Heart left ventricle (tissue), 16 donors: ENCODE measurements at regions not wholly inside any gene's neighbourhood (a gene's known extent, or its start where the extent isn't known, plus 50 kb on each side); places are given as distances from the start of the nearest gene placed in this dataset.

ENCODE experiments used
- ATAC-seq, 4 donors: fragments of 200-7000 bp; cut with Tn5 transposase; one replicate each; pipeline ENCODE4 v1.9.1; 2020 to 2022; ENCODE audit warnings: moderate library complexity in 4 of 4, mild to moderate bottlenecking in 3 of 4, moderate number of reproducible peaks in 1 of 4
- DNase-seq, 5 donors: peaks; one replicate each; pipeline ENCODE4 v3.0.0-alpha.2; 2020
- H3K27ac ChIP-seq, 12 donors: fragments of 200-600 bp; sonication (generic) in 4 of 12; one replicate each; pipeline versions ENCODE4 v1.5.0 to v1.8.0; 2016 to 2022; ENCODE audit warnings: mild to moderate bottlenecking in 2 of 12
- H3K27me3 ChIP-seq, 9 donors: fragments of 200-600 bp; sonication (generic) in 2 of 9; one replicate each; pipeline versions ENCODE4 v1.5.1 to v1.8.0; 2016 to 2022; ENCODE audit warnings: mild to moderate bottlenecking in 3 of 9
- H3K36me3 ChIP-seq, 9 donors: fragments of 200-600 bp; sonication (generic) in 2 of 9; one replicate each; pipeline versions ENCODE4 v1.5.0 to v1.8.0; 2018 to 2022; ENCODE audit warnings: mild to moderate bottlenecking in 2 of 9
- H3K4me1 ChIP-seq, 12 donors: fragments of 200-600 bp; sonication (generic) in 4 of 12; one replicate each; pipeline versions ENCODE4 v1.5.0 to v1.8.0; 2016 to 2022; ENCODE audit warnings: mild to moderate bottlenecking in 3 of 12
- H3K4me3 ChIP-seq, 12 donors: fragments of 200-600 bp; sonication (generic) in 4 of 12; one replicate each; pipeline versions ENCODE4 v1.5.0 to v1.8.0; 2017 to 2022; ENCODE audit warnings: mild to moderate bottlenecking in 9 of 12, moderate library complexity in 4 of 12
- H3K9me3 ChIP-seq, 12 donors: fragments of 200-600 bp; sonication (generic) in 4 of 12; one replicate each; pipeline versions ENCODE4 v1.5.0 to v1.8.0; 2016 to 2022; ENCODE audit warnings: mild to moderate bottlenecking in 1 of 12
- CTCF ChIP-seq, 12 donors: fragments of 200-600 bp; sonication (generic) in 4 of 12; IDR thresholded peaks; one replicate each; pipeline versions ENCODE4 v1.5.0 to v1.8.0; 2018 to 2022; ENCODE audit warnings: antibody characterized with exemption in 12 of 12, mild to moderate bottlenecking in 5 of 12
- POLR2A ChIP-seq, 2 donors: fragments of 450-650 bp; IDR thresholded peaks; one replicate each; pipeline ENCODE4 v1.6.1; 2017; ENCODE audit warnings: antibody characterized with exemption in 2 of 2, mild to moderate bottlenecking in 2 of 2, moderate library complexity in 2 of 2
- WGBS, 4 donors: extraction: QIAGEN DNeasy Blood & Tissue Kit in 2 of 4; methylation state at CpG; one replicate each; pipeline versions ENCODE4 v1.1.5 to v1.1.7; 2013 to 2018; 5-methylcytosine and 5-hydroxymethylcytosine counted together
- intact Hi-C, 10 donors: fragments of 100-400 bp; cut with DNase I; formaldehyde crosslinking; loops; one replicate each; pipeline versions ENCODE4 v1.11.1 to v1.14.2; 2022
- donor health status: ischemic (EF 13 %, LVEDD 7.1; RV severe dilation, severe dysfunction).
- donor health status: healthy with polysubstance abuse.
- donor health status: DM: no; HTN: yes; CAD: no.
- donor health status: DM: no; HTN: no; CAD: no.
- donor health status: ischemic (EF 25% LVEDD 6.9; RV normal size, moderate dysfunction).
- donor health status: ischemic (EF 25% LVEDD 5.7; RV mildly dilated, moderate dysfunction).
- donor health status: healthy.
- donor health status: DM: yes; HTN: yes; CAD: no.
- donor health status: ischemic (EF 35%, LVEDD 5.7; RV mildly dilated, moderate dysfunction).
- donor health status: nonischemic (EF 11% LVEDD 7.7; RV severe dilation, severe dysfunction).
- donor health status: DM: yes; HTN: yes; CAD: no.
- donor health status: PGD.
- donor health status: ischemic (EF 29% LVEDD 5.4; RV normal size, mild dysfunction).
- donor health status: nonischemic (EF 23%, LVEDD 6.1; RV moderate dilation, normal function).

GRCh38 chr2:116955646-116956045 lies 858.8 kb upstream of the DDX18 start:
- no peak overlapping the region for H3K27ac ChIP-seq
- no peak overlapping the region for H3K4me3 ChIP-seq
- no peaks in the 10 kb centered on the region for H3K27me3 ChIP-seq
- 58 to 90% (median 83%) methylated on average over 2 of the region's 2 CpGs for WGBS, 4 donors
- H3K9me3 ChIP-seq, result peaks cover 0 to 24% (median 7%) of the 10 kb centered on the region in 12 donors
- no peaks in the 10 kb centered on the region for H3K36me3 ChIP-seq
- no peak for ATAC-seq
- intact Hi-C loops, result no loop called here
- H3K4me1 ChIP-seq, result no peaks in the 10 kb centered on the region
- TF ChIP-seq POLR2A (IDR thresholded peaks at IDR 0.05), result no peak
- TF ChIP-seq CTCF (IDR thresholded peaks at IDR 0.05), result no peak
- no peak for DNase-seq

DNA sequence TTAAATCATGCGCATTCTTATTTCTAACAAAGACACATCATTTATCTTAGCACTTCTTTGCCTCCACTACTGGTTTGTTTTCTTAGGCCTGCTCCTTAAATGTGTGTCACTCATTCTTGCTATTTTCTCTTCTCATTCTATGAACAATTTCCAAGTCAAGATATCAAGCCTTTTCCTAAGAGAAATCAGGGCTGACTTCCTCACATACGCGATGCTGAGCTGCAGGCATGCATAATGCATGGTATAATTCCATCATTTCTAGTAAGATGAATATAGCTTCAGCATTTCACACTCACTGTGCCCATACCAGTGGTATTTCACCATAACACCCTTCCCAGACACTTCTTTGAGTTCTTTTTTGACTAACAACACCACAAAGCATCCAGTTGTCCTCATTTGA lies 838.9 kb upstream of the DDX18 start:
- TF ChIP-seq POLR2A (IDR thresholded peaks at IDR 0.05) (no peak), CTCF (IDR thresholded peaks at IDR 0.05) (no peak)
- Histone ChIP-seq H3K27ac (no peak overlapping the region), H3K4me3 (no peak overlapping the region), H3K4me1 (no peaks in the 10 kb centered on the region), H3K27me3 (no peaks in the 10 kb centered on the region), H3K36me3 (no peaks in the 10 kb centered on the region), H3K9me3 (peaks cover 0 to 18% (median 0%) of the 10 kb centered on the region in 12 donors)
- intact Hi-C loops, result no loop called here
- ATAC-seq, result no peak
- 85 to 93% (median 90%) methylated on average over 3 of the region's 3 CpGs for whole genome bisulfite sequencing, 4 donors
- no peak for DNase-seq

DNA sequence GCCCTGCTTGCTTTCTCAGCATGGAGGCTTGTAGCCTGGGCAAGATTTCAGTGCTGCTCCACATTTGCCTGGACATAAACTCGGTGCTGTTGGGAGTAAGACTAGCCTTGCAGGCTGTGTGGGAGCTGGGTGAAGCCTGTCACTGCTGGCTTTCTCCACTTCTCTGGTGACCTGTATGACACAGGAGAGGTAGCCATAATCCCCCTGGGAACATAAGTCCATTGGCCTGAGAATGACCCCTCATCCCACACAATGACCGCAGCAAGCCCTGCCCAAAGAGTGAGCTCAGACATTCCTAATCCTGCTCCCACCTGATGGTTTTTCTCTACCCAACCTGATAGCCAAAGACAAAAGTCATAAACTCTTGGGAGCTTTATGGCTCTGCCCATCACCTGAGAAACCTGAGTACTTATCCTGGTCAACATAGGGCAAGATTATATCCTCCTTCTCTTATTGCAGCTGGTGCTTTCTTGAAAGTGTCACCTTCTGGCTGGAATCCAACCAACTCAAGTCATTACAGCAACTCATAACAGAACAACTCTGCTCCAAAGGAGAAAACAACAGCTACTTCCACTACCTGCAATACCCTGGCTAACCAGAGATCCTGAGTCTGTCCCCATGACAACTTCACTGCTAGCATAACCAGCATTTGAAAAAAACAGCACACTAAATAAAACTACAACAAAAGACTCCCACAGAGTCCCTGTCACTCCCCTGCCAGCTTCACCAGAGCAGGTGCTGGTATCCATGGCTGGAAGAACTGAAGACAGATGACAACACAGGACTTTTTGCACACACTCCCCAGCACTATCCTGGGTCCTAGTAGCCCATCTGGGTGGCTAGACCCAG lies 834.4 kb upstream of the DDX18 start:
- TF ChIP-seq POLR2A (IDR thresholded peaks at IDR 0.05) (no peak), CTCF (IDR thresholded peaks at IDR 0.05) (no peak)
- no peaks in the 10 kb centered on the region for H3K36me3 ChIP-seq
- WGBS, 4 donors, result 61 to 85% (median 74%) methylated on average over 2 of the region's 2 CpGs
- ATAC-seq (no peak), DNase-seq (no peak)
- no peaks in the 10 kb centered on the region for H3K27me3 ChIP-seq
- no peaks in the 10 kb centered on the region for H3K4me1 ChIP-seq
- no peak overlapping the region for H3K27ac ChIP-seq
- intact Hi-C loops, result no loop called here
- H3K4me3 ChIP-seq, result no peak overlapping the region
- peaks cover 0 to 43% (median 7%) of the 10 kb centered on the region in 12 donors for H3K9me3 ChIP-seq

- ATAC-seq (no peak), DNase-seq (no peak)
- 75 to 90% (median 78%) methylated on average over 4 of the region's 4 CpGs for WGBS, 4 donors
These were observed 827.0 kb upstream of the DDX18 start for GRCh38 chr2:116987447-116987846.

More at GRCh38 chr2:116987447-116987846, 827.0 kb upstream of the DDX18 start:
- H3K36me3 ChIP-seq, result no peaks in the 10 kb centered on the region
- TF ChIP-seq CTCF (IDR thresholded peaks at IDR 0.05) (no peak), POLR2A (IDR thresholded peaks at IDR 0.05) (no peak)
- H3K4me1 ChIP-seq, result no peaks in the 10 kb centered on the region
- intact Hi-C loops, result no loop called here
- H3K4me3 ChIP-seq, result no peak overlapping the region
- no peaks in the 10 kb centered on the region for H3K27me3 ChIP-seq
- H3K27ac ChIP-seq, result no peak overlapping the region
- H3K9me3 ChIP-seq, result peaks cover 0 to 27% (median 2%) of the 10 kb centered on the region in 12 donors
